GM12892 (cell line): ENCODE measurements at regions not wholly inside any gene's neighbourhood (a gene's known extent, or its start where the extent isn't known, plus 50 kb on each side); places are given as distances from the start of the nearest gene placed in this dataset.

Experiments
- POLR2A ChIP-seq: IDR thresholded peaks from 2 replicates; pipeline ENCODE4 v1.6.1; 2011; ENCODE audit warnings: low read depth, low read length, control low read depth
- POLR2AphosphoS5 ChIP-seq: IDR thresholded peaks from 2 replicates; pipeline ENCODE4 v1.6.1; 2011; ENCODE audit warnings: low read depth, low read length, control low read depth
- TAF1 ChIP-seq: IDR thresholded peaks from 2 replicates; pipeline ENCODE4 v1.6.1; 2011; ENCODE audit warnings: low read depth, mild to moderate bottlenecking, control low read depth, low read length, borderline replicate concordance

GRCh38 chr4:81337211-81337610, 122.2 kb upstream of the PRKG2 start:
- TF ChIP-seq POLR2A: no peak
- no peak for TF ChIP-seq POLR2AphosphoS5
- TF ChIP-seq TAF1: no peak
